RWPE2 (cell line): ENCODE measurements at regions not wholly inside any gene's neighbourhood (a gene's known extent, or its start where the extent isn't known, plus 50 kb on each side); places are given as distances from the start of the nearest gene placed in this dataset.

Source experiments
- ATAC-seq: fragments of 200-7000 bp; cut with Tn5 transposase; 3 replicates; pipeline ENCODE4 v1.9.1; 2021; ENCODE audit warnings: low read depth
- DNase-seq: peaks from one replicate; pipeline ENCODE4 v3.0.0-alpha.2; 2020; ENCODE audit warnings: low spot score
- H3K27ac ChIP-seq: fragments of 450-650 bp; 2 replicates; pipeline ENCODE4 v1.5.1; 2017; ENCODE audit warnings: mild to moderate bottlenecking; ENCODE audit not compliant: poor library complexity, severe bottlenecking
- H3K27me3 ChIP-seq: fragments of 250-450 bp; sonication (Bioruptor Pico); 2 replicates; pipeline ENCODE4 v1.5.1; 2021; ENCODE audit warnings: mild to moderate bottlenecking, moderate library complexity; ENCODE audit not compliant: insufficient read depth, poor library complexity, severe bottlenecking
- H3K36me3 ChIP-seq: fragments of 250-450 bp; sonication (Bioruptor Pico); 2 replicates; pipeline ENCODE4 v1.5.1; 2020; ENCODE audit warnings: low read depth, mild to moderate bottlenecking, moderate library complexity
- H3K4me1 ChIP-seq: fragments of 250-450 bp; sonication (Bioruptor Pico); 2 replicates; pipeline ENCODE4 v1.5.1; 2021; ENCODE audit warnings: mild to moderate bottlenecking, moderate library complexity; ENCODE audit not compliant: insufficient read depth, poor library complexity, severe bottlenecking
- H3K4me3 ChIP-seq: fragments of 250-450 bp; sonication (Bioruptor Pico); 2 replicates; pipeline ENCODE4 v1.5.1; 2021; ENCODE audit warnings: mild to moderate bottlenecking, moderate library complexity; ENCODE audit not compliant: severe bottlenecking
- H3K9me3 ChIP-seq: fragments of 250-450 bp; sonication (Bioruptor Pico); 2 replicates; pipeline ENCODE4 v1.5.1; 2021; ENCODE audit warnings: mild to moderate bottlenecking, moderate library complexity; ENCODE audit not compliant: severe bottlenecking
- TF ChIP-seq, protein P1 (sequence below): fragments of 450-650 bp; IDR thresholded peaks from one replicate; pipeline ENCODE4 v1.5.1; 2017; ENCODE audit warnings: mild to moderate bottlenecking, moderate library complexity; ENCODE audit not compliant: poor library complexity, severe bottlenecking

DNA sequence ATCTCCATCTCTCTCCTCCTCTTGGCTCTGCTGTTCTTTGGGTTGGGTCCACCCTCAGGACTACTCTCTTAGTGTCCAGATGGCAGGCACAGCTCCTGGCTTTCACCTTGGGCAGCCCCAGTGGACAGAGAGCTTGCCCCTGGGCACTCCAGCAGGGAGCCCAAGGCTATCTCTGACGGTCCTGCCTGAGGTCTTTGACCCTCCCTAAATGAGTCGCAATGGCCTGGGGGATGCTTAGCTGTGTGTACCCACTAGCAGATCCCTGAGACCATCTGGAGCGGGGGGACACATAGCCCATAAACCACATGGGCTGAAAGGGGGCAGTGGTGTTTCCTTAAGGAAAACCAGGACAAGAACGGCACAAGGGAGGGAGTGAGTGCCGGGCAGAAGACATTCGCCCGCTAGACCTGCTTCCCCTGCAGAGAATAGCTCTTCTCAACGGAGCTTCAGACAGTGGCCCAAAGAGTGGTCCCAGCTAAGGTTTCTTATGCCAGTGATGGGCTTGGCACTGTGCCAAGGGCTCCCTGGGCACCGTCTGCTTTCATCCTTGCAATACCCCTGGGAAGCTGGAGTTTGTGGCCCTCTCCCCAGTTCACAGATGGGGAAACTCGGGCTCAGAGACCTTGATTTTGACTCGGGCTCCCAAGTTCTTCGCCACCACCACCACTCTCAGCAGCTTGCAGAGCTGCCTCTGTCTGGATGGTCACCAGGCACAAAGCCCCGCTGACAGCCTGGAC lies 53.9 kb upstream of the ANO1 start:
- no peak overlapping the region for H3K4me3 ChIP-seq
- no peaks in the 10 kb centered on the region for H3K4me1 ChIP-seq
- H3K36me3 ChIP-seq = no peaks in the 10 kb centered on the region
- no peaks in the 10 kb centered on the region for H3K27me3 ChIP-seq
- no peak overlapping the region for H3K27ac ChIP-seq
- no peak for DNase-seq
- H3K9me3 ChIP-seq = no peaks in the 10 kb centered on the region
- no peak for ATAC-seq
- TF ChIP-seq, protein P1, sequence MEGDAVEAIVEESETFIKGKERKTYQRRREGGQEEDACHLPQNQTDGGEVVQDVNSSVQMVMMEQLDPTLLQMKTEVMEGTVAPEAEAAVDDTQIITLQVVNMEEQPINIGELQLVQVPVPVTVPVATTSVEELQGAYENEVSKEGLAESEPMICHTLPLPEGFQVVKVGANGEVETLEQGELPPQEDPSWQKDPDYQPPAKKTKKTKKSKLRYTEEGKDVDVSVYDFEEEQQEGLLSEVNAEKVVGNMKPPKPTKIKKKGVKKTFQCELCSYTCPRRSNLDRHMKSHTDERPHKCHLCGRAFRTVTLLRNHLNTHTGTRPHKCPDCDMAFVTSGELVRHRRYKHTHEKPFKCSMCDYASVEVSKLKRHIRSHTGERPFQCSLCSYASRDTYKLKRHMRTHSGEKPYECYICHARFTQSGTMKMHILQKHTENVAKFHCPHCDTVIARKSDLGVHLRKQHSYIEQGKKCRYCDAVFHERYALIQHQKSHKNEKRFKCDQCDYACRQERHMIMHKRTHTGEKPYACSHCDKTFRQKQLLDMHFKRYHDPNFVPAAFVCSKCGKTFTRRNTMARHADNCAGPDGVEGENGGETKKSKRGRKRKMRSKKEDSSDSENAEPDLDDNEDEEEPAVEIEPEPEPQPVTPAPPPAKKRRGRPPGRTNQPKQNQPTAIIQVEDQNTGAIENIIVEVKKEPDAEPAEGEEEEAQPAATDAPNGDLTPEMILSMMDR = no peak

DNA sequence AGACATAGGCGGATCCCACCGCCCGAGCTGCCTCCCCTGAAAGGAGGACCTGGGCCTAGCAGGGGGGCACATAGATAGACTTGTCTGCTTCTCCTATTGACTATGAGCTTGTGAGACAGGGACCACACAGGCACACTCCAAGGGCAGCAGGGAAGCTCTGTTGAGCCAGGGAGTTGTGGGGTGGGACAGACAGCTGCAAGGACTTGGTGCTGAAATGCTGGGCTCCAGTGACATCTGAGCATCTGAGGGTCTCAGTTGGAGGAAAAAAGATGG lies 53.4 kb upstream of the ANO1 start:
- ATAC-seq (no peak), DNase-seq (no peak)
- Histone ChIP-seq H3K4me3 (no peak overlapping the region), H3K27ac (no peak overlapping the region), H3K4me1 (no peaks in the 10 kb centered on the region), H3K36me3 (no peaks in the 10 kb centered on the region), H3K27me3 (no peaks in the 10 kb centered on the region), H3K9me3 (no peaks in the 10 kb centered on the region)
- TF ChIP-seq, protein P1 = no peak

DNA sequence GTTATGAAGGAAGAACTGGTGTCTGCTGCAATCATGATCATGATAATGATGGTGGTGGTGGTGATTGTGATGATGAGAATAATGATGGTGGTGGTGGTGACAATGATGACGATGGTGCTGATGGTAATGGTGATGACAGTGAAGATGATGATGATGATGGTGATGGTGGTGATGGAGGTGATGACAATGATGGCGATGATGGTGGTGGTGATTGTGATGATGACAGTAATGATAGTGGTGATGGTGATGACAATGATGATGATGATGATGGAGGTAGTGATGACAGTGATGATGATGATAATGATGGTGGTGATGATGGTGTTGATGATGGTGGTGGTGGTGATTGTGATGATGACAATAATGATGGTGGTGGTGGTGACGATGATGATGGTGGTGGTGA lies 52.8 kb upstream of the ANO1 start:
- Histone ChIP-seq H3K4me1 (no peaks in the 10 kb centered on the region), H3K9me3 (no peaks in the 10 kb centered on the region), H3K27ac (no peak overlapping the region), H3K4me3 (no peak overlapping the region), H3K36me3 (no peaks in the 10 kb centered on the region), H3K27me3 (no peaks in the 10 kb centered on the region)
- no peak for DNase-seq
- TF ChIP-seq, protein P1 = no peak
- ATAC-seq = no peak

DNA sequence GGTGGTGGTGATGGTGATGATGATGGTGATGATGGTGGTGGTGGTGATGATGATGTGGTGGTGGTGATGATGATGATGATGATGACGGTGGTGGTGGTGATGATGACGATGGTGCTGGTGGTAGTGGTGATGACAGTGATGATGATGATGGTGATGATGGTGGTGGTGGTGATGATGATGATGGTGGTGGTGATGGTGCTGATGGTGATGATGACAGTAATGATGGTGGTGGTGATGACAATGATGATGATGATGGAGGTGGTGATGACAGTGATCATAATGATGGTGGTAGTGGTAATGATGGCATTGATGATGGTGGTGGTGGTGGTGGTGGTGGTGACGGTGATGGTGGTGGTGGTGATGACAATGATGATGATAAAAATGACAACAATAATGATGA lies 52.1 kb upstream of the ANO1 start:
- no peak overlapping the region for H3K4me3 ChIP-seq
- H3K9me3 ChIP-seq = no peaks in the 10 kb centered on the region
- no peak for ATAC-seq
- H3K4me1 ChIP-seq = no peaks in the 10 kb centered on the region
- no peak overlapping the region for H3K27ac ChIP-seq
- H3K27me3 ChIP-seq = no peaks in the 10 kb centered on the region
- TF ChIP-seq, protein P1 = no peak
- DNase-seq = no peak
- no peaks in the 10 kb centered on the region for H3K36me3 ChIP-seq

DNA sequence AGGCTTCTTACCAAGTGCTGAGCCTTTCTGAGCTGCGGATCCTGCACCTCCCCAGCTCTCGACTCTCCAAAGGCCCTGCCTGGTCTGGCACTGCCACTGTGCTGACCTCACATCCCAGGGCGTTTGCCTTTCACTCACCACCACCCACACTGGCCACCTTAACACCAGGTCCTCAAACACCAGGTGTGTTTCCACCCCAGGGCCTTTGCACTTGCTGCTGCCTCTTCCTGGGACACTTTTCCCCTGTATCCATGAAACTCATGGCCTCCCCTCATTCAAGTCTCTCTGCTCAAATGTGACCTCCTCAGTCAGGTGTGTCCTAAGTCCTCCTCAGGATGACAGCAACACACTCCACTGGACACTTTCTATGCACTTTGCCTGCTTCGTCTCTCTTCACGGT lies 51.4 kb upstream of the ANO1 start:
- DNase-seq = no peak
- ATAC-seq = no peak
- no peaks in the 10 kb centered on the region for H3K36me3 ChIP-seq

More for the DNA sequence above, 51.4 kb upstream of the ANO1 start:
- H3K27me3 ChIP-seq = no peaks in the 10 kb centered on the region
- no peaks in the 10 kb centered on the region for H3K4me1 ChIP-seq
- H3K4me3 ChIP-seq = no peak overlapping the region
- TF ChIP-seq, protein P1 = no peak
- H3K9me3 ChIP-seq = no peaks in the 10 kb centered on the region
- no peak overlapping the region for H3K27ac ChIP-seq
